IMR-90 (cell line): ENCODE measurements at regions not wholly inside any gene's neighbourhood (a gene's known extent, or its start where the extent isn't known, plus 50 kb on each side); places are given as distances from the start of the nearest gene placed in this dataset.

ENCODE experiments used
- ATAC-seq: fragments of 200-7000 bp; cut with Tn5 transposase; 2 replicates; pipeline ENCODE4 v1.9.1; 2020; ENCODE audit warnings: low read depth, mild to moderate bottlenecking, moderate library complexity
- BruUV-seq: library from RNA; stranded (reverse); fragments of 400-500 nt; replicated peaks from 2 replicates; lab custom pipeline; 2021; lab: Mats Ljungman, UMichigan
- CTCF ChIA-PET: fragments of 300-600 bp; formaldehyde crosslinking; extraction: SDS; loops from one replicate; lab custom pipeline; 2021; ENCODE audit warnings: antibody characterized with exemption; lab: Yijun Ruan, JAX
- POLR2A ChIA-PET: fragments of 300-600 bp; sonication (Branson Sonifier 250); formaldehyde crosslinking; loops from one replicate; lab custom pipeline; 2022; ENCODE audit warnings: antibody characterized with exemption; ENCODE audit not compliant: unreplicated experiment; lab: Charles Lee
- DNase-seq: peaks from one replicate; pipeline ENCODE4 v3.0.0; 2013
- H2AFZ ChIP-seq: replicated peaks from 2 replicates; pipeline ENCODE3; 2013; ENCODE audit warnings: low read length, mild to moderate bottlenecking; ENCODE audit not compliant: poor library complexity
- H2AK5ac ChIP-seq: 2 replicates; pipeline ENCODE4 v1.6.1; 2013; ENCODE audit warnings: low read depth, low read length, inconsistent platforms
- H2AK9ac ChIP-seq: replicated peaks from 2 replicates; pipeline ENCODE3; 2013; ENCODE audit warnings: mild to moderate bottlenecking, low read depth, low read length, moderate library complexity; ENCODE audit not compliant: poor library complexity
- H2BK120ac ChIP-seq: 2 replicates; pipeline ENCODE4 v1.6.1; 2013; ENCODE audit warnings: low read depth, low read length, inconsistent platforms
- H2BK15ac ChIP-seq: 3 replicates; pipeline ENCODE4 v1.6.1; 2013; ENCODE audit warnings: low read depth, low read length, inconsistent platforms
- H2BK20ac ChIP-seq: 2 replicates; pipeline ENCODE4 v1.6.1; 2013; ENCODE audit warnings: low read depth, mild to moderate bottlenecking, inconsistent platforms, low read length, moderate library complexity
- H2BK5ac ChIP-seq: 2 replicates; pipeline ENCODE4 v1.6.1; 2013; ENCODE audit warnings: mild to moderate bottlenecking, low read depth, low read length, inconsistent platforms; ENCODE audit not compliant: poor library complexity, severe bottlenecking
- H3K14ac ChIP-seq: replicated peaks from 2 replicates; pipeline ENCODE4 v1.6.1; 2013; ENCODE audit warnings: low read depth, low read length, inconsistent platforms
- H3K18ac ChIP-seq: 2 replicates; pipeline ENCODE4 v1.6.1; 2013; ENCODE audit warnings: low read depth, low read length, control low read depth
- H3K23ac ChIP-seq: 2 replicates; pipeline ENCODE4 v1.6.1; 2013; ENCODE audit warnings: low read depth, low read length, inconsistent platforms
- H3K27ac ChIP-seq: 2 replicates; pipeline ENCODE4 v1.5.1; 2013; ENCODE audit warnings: mild to moderate bottlenecking, control low read depth, low read length; ENCODE audit not compliant: insufficient read depth
- H3K27me3 ChIP-seq: 2 replicates; pipeline ENCODE4 v1.6.1; 2013; ENCODE audit warnings: low read length; ENCODE audit not compliant: control insufficient read depth, insufficient read depth
- H3K36me3 ChIP-seq: 2 replicates; pipeline ENCODE4 v1.6.1; 2013; ENCODE audit warnings: low read length, mixed read lengths; ENCODE audit not compliant: control insufficient read depth, insufficient read depth
- H3K4ac ChIP-seq: 2 replicates; pipeline ENCODE4 v1.6.1; 2013; ENCODE audit warnings: low read depth, low read length, inconsistent platforms
- H3K4me1 ChIP-seq: 2 replicates; pipeline ENCODE4 v1.6.1; 2013; ENCODE audit warnings: low read length, mixed read lengths; ENCODE audit not compliant: control insufficient read depth, insufficient read depth
- H3K4me2 ChIP-seq: 2 replicates; pipeline ENCODE4 v1.6.1; 2013; ENCODE audit warnings: low read depth, mild to moderate bottlenecking, control low read depth, low read length, moderate library complexity
- H3K4me3 ChIP-seq: 2 replicates; pipeline ENCODE4 v1.5.1; 2013; ENCODE audit warnings: low read depth, mild to moderate bottlenecking, control low read depth, low read length, moderate library complexity; ENCODE audit not compliant: insufficient read depth
- H3K56ac ChIP-seq: 2 replicates; pipeline ENCODE4 v1.6.1; 2013; ENCODE audit warnings: low read length, inconsistent platforms; ENCODE audit not compliant: insufficient read depth; ENCODE audit errors: extremely low read depth
- H3K79me1 ChIP-seq, 2 experiments: 2 replicates each; pipeline ENCODE4 v1.6.1; 2013; ENCODE audit warnings: low read length in 2 of 2, inconsistent platforms in 1 of 2, low read depth in 1 of 2
- H3K9ac ChIP-seq: 2 replicates; pipeline ENCODE4 v1.6.1; 2013; ENCODE audit warnings: low read depth, low read length, control low read depth
- H3K9me1 ChIP-seq: 2 replicates; pipeline ENCODE4 v1.6.1; 2013; ENCODE audit warnings: low read length, inconsistent platforms; ENCODE audit not compliant: insufficient read depth
- H3K9me3 ChIP-seq: 2 replicates; pipeline ENCODE4 v1.6.1; 2013; ENCODE audit warnings: low read length; ENCODE audit not compliant: control insufficient read depth, insufficient read depth
- H4K20me1 ChIP-seq: 2 replicates; pipeline ENCODE4 v1.6.1; 2013; ENCODE audit warnings: low read length, inconsistent platforms; ENCODE audit not compliant: insufficient read depth
- H4K5ac ChIP-seq: 2 replicates; pipeline ENCODE4 v1.6.1; 2013; ENCODE audit warnings: mild to moderate bottlenecking, low read depth, low read length, control low read depth
- H4K8ac ChIP-seq, 2 experiments: 2 replicates each; pipeline ENCODE4 v1.6.1; 2013; ENCODE audit warnings: low read depth in 2 of 2, low read length in 2 of 2, control low read depth in 1 of 2, inconsistent platforms in 1 of 2
- H4K91ac ChIP-seq: 2 replicates; pipeline ENCODE4 v1.6.1; 2013; ENCODE audit warnings: low read depth, low read length, inconsistent platforms; ENCODE audit not compliant: insufficient read depth
- BHLHE40 ChIP-seq: fragments of 150-350 bp; IDR thresholded peaks from 2 replicates; pipeline ENCODE4 v1.6.1; 2016; ENCODE audit warnings: mild to moderate bottlenecking, low read depth, low read length
- CEBPB ChIP-seq: IDR thresholded peaks from 2 replicates; pipeline ENCODE4 v1.6.1; 2012; ENCODE audit warnings: low read depth, low read length, improper control_type of control experiment
- CTCF ChIP-seq: conservative IDR thresholded peaks from 2 replicates; pipeline ENCODE4 v1.5.1; 2012; ENCODE audit warnings: mild to moderate bottlenecking, low read depth, low read length, improper control_type of control experiment
- FOS ChIP-seq: fragments of 150-350 bp; IDR thresholded peaks from 2 replicates; pipeline ENCODE4 v1.6.1; 2016; ENCODE audit warnings: low read depth, low read length
- MAFK ChIP-seq: IDR thresholded peaks from 2 replicates; pipeline ENCODE4 v1.6.1; 2012; ENCODE audit warnings: low read depth, low read length, improper control_type of control experiment
- MAZ ChIP-seq: IDR thresholded peaks from 2 replicates; pipeline ENCODE4 v1.6.1; 2012; ENCODE audit warnings: low read depth, mild to moderate bottlenecking, low read length, improper control_type of control experiment, moderate library complexity, borderline replicate concordance
- MXI1 ChIP-seq: IDR thresholded peaks from 2 replicates; pipeline ENCODE4 v1.6.1; 2012; ENCODE audit warnings: low read depth, mild to moderate bottlenecking, low read length, moderate library complexity, borderline replicate concordance
- NFE2L2 ChIP-seq: fragments of 150-350 bp; IDR thresholded peaks from 2 replicates; pipeline ENCODE4 v1.6.1; 2016; ENCODE audit warnings: low read depth, mild to moderate bottlenecking, low read length
- RCOR1 ChIP-seq: IDR thresholded peaks from 2 replicates; pipeline ENCODE4 v1.6.1; 2012; ENCODE audit warnings: mild to moderate bottlenecking, low read length, improper control_type of control experiment; ENCODE audit not compliant: insufficient replicate concordance
- WGBS, 2 experiments: methylation state at CpG; one replicate each; pipeline versions ENCODE4 v1.1.5 to v1.1.7; 2013; ENCODE audit warnings: missing lambda C conversion rate in 2 of 2; ENCODE audit not compliant: insufficient read length in 1 of 2; ENCODE audit errors: extremely low coverage in 2 of 2; 5-methylcytosine and 5-hydroxymethylcytosine counted together
- dilution Hi-C: fragments of 300-500 bp; cut with HindIII; formaldehyde crosslinking; loops from one replicate; pipeline ENCODE4 v1.14.3; 2018; ENCODE audit warnings: low sequenced_read_pairs; ENCODE audit not compliant: unreplicated experiment
- in situ Hi-C: fragments of 300-500 bp; cut with MboI; formaldehyde crosslinking; loops from 3 replicates; pipeline ENCODE4 v1.14.3; 2019; ENCODE audit warnings: low sequenced_read_pairs, inconsistent platforms, mixed read lengths
- intact Hi-C: fragments of 100-400 bp; cut with micrococcal nuclease; formaldehyde crosslinking; loops from 2 replicates; pipeline ENCODE4 v1.10.0; 2022
- TF ChIP-seq, protein P1 (sequence below): fragments of 150-350 bp; IDR thresholded peaks from 2 replicates; pipeline ENCODE4 v1.6.1; 2017; ENCODE audit warnings: mild to moderate bottlenecking, antibody characterized with exemption, low read length, low read depth

DNA sequence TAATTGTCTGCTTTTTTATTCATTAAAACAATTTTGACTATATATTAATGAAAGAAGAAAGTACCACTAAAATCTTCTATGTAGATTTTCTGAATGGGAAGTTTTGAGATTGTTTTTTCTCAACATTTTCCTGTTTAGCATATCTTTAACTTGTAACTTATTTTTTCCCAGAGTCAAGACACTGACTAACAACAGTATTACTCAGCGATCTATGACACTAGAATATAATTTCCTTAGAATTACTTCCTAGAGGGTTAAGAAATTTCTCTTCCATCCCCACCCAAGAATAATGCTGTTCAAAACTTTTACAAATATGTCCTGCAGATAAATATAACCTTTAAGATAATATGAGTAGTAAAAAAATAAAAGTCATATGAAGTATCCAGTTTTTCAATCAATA, 218.2 kb upstream of the NR5A2 start:
- intact Hi-C loops (no loop called here), dilution Hi-C loops (no loop called here), in situ Hi-C loops (no loop called here)
- Histone ChIP-seq H3K9ac (no peak overlapping the region), H2BK120ac (no peak overlapping the region), H3K9me3 (no peaks in the 10 kb centered on the region), H3K23ac (no peak overlapping the region), H3K9me1 (peaks cover 2% of the 10 kb centered on the region; the same call in 1 of the 2 replicates), H3K79me1 (no peaks in the 10 kb centered on the region), H2AK5ac (no peak overlapping the region), H2AK9ac (no peak overlapping the region), H3K4me3 (no peak overlapping the region), H2AFZ (no peak overlapping the region), H3K4me1 (no peaks in the 10 kb centered on the region), H3K56ac (no peak overlapping the region), H3K4ac (no peak overlapping the region), H4K91ac (no peak overlapping the region), H4K5ac (no peak overlapping the region), H2BK5ac (no peak overlapping the region), H2BK15ac (no peak overlapping the region), H2BK20ac (no peak overlapping the region), H3K18ac (no peak overlapping the region), H4K20me1 (no peaks in the 10 kb centered on the region), H4K8ac (no peak overlapping the region), H3K4me2 (no peak overlapping the region), H3K27me3 (no peaks in the 10 kb centered on the region; the same call in 1 of the 2 replicates), H3K14ac (no peak overlapping the region), H3K27ac (no peak overlapping the region), H3K36me3 (no peaks in the 10 kb centered on the region)
- WGBS, 2 experiments, result no CpG with 5 or more reads among the region's 1 CpG
- TF ChIP-seq MAZ (no peak), NFE2L2 (no peak), MXI1 (no peak), RCOR1 (no peak), CTCF (no peak), FOS (no peak), MAFK (no peak), CEBPB (no peak), BHLHE40 (no peak)
- TF ChIP-seq, protein P1, sequence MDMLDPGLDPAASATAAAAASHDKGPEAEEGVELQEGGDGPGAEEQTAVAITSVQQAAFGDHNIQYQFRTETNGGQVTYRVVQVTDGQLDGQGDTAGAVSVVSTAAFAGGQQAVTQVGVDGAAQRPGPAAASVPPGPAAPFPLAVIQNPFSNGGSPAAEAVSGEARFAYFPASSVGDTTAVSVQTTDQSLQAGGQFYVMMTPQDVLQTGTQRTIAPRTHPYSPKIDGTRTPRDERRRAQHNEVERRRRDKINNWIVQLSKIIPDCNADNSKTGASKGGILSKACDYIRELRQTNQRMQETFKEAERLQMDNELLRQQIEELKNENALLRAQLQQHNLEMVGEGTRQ, result no peak
- ATAC-seq (no peak), DNase-seq (no peak)
- BruUV-seq, result no TSS peak
- CTCF ChIA-PET, result no interaction called here
- POLR2A ChIA-PET, result no interaction called here
